ENCODE measurements at regions not wholly inside any gene's neighbourhood (a gene's known extent, or its start where the extent isn't known, plus 50 kb on each side); places are given as distances from the start of the nearest gene placed in this dataset.

GRCh38 chr5:168227973-168228615 is 63.4 kb upstream of the WWC1 start:
- intact Hi-C loops (cut with DNase I; ENCODE audit: low total_unique reads) (no loop called here), in situ Hi-C loops (cut with MboI; ENCODE audit: low sequenced_read_pairs in 4 of 4) (no loop called here)
- no peak for DNase-seq
- no peaks in the 10 kb centered on the region for H3K9me3 ChIP-seq
- no peaks in the 10 kb centered on the region for H3K27me3 ChIP-seq
- no peak for TF ChIP-seq POLR2A (IDR thresholded peaks at IDR 0.05)
- no peak for ATAC-seq
- H3K36me3 ChIP-seq, result no peaks in the 10 kb centered on the region
- no peaks in the 10 kb centered on the region for H3K4me1 ChIP-seq
- H3K4me3 ChIP-seq, result no peak overlapping the region
- H3K27ac ChIP-seq, result no peak overlapping the region

DNA sequence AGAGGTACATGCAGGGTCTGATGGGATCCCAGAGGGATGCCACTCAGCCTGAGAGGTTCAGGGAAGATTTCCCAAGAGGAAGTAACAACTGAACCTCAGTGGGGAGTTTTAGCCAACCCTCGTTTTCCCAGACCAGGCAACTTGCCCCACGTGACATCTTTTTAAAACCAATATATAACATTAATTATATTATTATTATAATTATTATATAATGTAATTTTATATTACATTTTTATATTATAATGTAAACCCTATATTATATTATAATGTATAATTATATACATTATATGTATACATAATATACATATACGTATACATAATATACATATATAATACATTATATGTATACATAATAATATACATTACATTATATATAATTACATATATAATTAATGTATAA is 62.8 kb upstream of the WWC1 start:
- no peak overlapping the region for H3K27ac ChIP-seq
- H3K27me3 ChIP-seq, result no peaks in the 10 kb centered on the region
- H3K36me3 ChIP-seq, result no peaks in the 10 kb centered on the region
- H3K4me3 ChIP-seq, result no peak overlapping the region
- no peak for TF ChIP-seq POLR2A (IDR thresholded peaks at IDR 0.05)
- TF ChIP-seq, protein P1, sequence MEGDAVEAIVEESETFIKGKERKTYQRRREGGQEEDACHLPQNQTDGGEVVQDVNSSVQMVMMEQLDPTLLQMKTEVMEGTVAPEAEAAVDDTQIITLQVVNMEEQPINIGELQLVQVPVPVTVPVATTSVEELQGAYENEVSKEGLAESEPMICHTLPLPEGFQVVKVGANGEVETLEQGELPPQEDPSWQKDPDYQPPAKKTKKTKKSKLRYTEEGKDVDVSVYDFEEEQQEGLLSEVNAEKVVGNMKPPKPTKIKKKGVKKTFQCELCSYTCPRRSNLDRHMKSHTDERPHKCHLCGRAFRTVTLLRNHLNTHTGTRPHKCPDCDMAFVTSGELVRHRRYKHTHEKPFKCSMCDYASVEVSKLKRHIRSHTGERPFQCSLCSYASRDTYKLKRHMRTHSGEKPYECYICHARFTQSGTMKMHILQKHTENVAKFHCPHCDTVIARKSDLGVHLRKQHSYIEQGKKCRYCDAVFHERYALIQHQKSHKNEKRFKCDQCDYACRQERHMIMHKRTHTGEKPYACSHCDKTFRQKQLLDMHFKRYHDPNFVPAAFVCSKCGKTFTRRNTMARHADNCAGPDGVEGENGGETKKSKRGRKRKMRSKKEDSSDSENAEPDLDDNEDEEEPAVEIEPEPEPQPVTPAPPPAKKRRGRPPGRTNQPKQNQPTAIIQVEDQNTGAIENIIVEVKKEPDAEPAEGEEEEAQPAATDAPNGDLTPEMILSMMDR (IDR thresholded peaks at IDR 0.05 in 4 of 5, conservative IDR thresholded peaks at IDR 0.05 in 1 of 5), result no peak
- intact Hi-C loops (cut with DNase I; ENCODE audit: low total_unique reads), result no loop called here
- DNase-seq (no peak), ATAC-seq (no peak)
- no peaks in the 10 kb centered on the region for H3K9me3 ChIP-seq
- no peaks in the 10 kb centered on the region for H3K4me1 ChIP-seq
- in situ Hi-C loops (cut with MboI; ENCODE audit: low sequenced_read_pairs in 4 of 4), result no loop called here

GRCh38 chr5:168234133-168234532 is 57.3 kb upstream of the WWC1 start:
- Histone ChIP-seq H3K4me1 (no peaks in the 10 kb centered on the region), H3K27me3 (no peaks in the 10 kb centered on the region), H3K9me3 (no peaks in the 10 kb centered on the region), H3K27ac (no peak overlapping the region), H3K4me3 (no peak overlapping the region), H3K36me3 (no peaks in the 10 kb centered on the region)
- intact Hi-C loops (cut with DNase I; ENCODE audit: low total_unique reads), result no loop called here
- DNase-seq (no peak), ATAC-seq (no peak)
- TF ChIP-seq, protein P1 (IDR thresholded peaks at IDR 0.05 in 4 of 5, conservative IDR thresholded peaks at IDR 0.05 in 1 of 5), result no peak
- TF ChIP-seq POLR2A (IDR thresholded peaks at IDR 0.05), result no peak
- in situ Hi-C loops (cut with MboI; ENCODE audit: low sequenced_read_pairs in 4 of 4), result no loop called here

- ATAC-seq (no peak), DNase-seq (no peak)
- no peaks in the 10 kb centered on the region for H3K36me3 ChIP-seq
- intact Hi-C loops (cut with DNase I; ENCODE audit: low total_unique reads) (no loop called here), in situ Hi-C loops (cut with MboI; ENCODE audit: low sequenced_read_pairs in 4 of 4) (no loop called here)
- H3K27me3 ChIP-seq, result no peaks in the 10 kb centered on the region
- no peaks in the 10 kb centered on the region for H3K9me3 ChIP-seq
- no peak overlapping the region for H3K4me3 ChIP-seq
- TF ChIP-seq, protein P1 (IDR thresholded peaks at IDR 0.05 in 4 of 5, conservative IDR thresholded peaks at IDR 0.05 in 1 of 5), result no peak
- H3K27ac ChIP-seq, result no peak overlapping the region
- H3K4me1 ChIP-seq, result no peaks in the 10 kb centered on the region
Measured at GRCh38 chr5:168238463-168238862, 53.0 kb upstream of the WWC1 start.

DNA sequence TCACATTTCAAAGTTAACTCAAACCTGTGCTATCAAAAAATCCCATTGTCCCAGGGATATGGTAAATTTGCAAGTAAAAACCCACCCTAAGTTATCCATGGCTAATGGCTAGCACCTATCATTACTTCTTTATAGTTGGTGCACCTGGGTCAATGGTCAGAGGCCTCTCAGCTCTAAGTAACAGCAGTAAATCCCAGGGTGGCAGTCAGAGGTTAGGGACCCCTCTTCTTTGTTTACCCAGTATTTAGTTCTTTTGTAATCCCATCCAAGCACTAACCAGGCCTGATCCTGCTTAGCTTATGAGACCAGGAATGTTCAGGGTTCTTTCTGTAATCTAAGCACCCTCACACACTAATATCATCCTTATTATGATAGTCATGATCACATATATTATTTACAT is 52.1 kb upstream of the WWC1 start:
- TF ChIP-seq, protein P1 (IDR thresholded peaks at IDR 0.05 in 4 of 5, conservative IDR thresholded peaks at IDR 0.05 in 1 of 5), result no peak
- TF ChIP-seq POLR2A (IDR thresholded peaks at IDR 0.05), result no peak
- ATAC-seq, result no peak

More for the DNA sequence above, 52.1 kb upstream of the WWC1 start:
- no peaks in the 10 kb centered on the region for H3K9me3 ChIP-seq
- H3K4me3 ChIP-seq, result no peak overlapping the region
- H3K27ac ChIP-seq, result no peak overlapping the region
- H3K36me3 ChIP-seq, result no peaks in the 10 kb centered on the region
- no peak for DNase-seq
- no peaks in the 10 kb centered on the region for H3K27me3 ChIP-seq
- H3K4me1 ChIP-seq, result no peaks in the 10 kb centered on the region
- intact Hi-C loops (cut with DNase I; ENCODE audit: low total_unique reads), result no loop called here
- in situ Hi-C loops (cut with MboI; ENCODE audit: low sequenced_read_pairs in 4 of 4), result no loop called here

Measured in gastrocnemius medialis (tissue), 4 donors.